HUES64 (cell line): ENCODE measurements at regions not wholly inside any gene's neighbourhood (a gene's known extent, or its start where the extent isn't known, plus 50 kb on each side); places are given as distances from the start of the nearest gene placed in this dataset.
A peak's percentile ranks its signal among the peaks of the same experiment; 100 is the strongest.

Experiments
- H3K27ac ChIP-seq: 2 replicates; pipeline ENCODE4 v1.7.0; 2013; ENCODE audit warnings: low read depth, low read length, inconsistent platforms
- H3K27me3 ChIP-seq: 2 replicates; pipeline ENCODE4 v1.6.1; 2013; ENCODE audit warnings: mild to moderate bottlenecking, low read length; ENCODE audit not compliant: insufficient read depth
- H3K36me3 ChIP-seq: 2 replicates; pipeline ENCODE4 v1.6.1; 2013; ENCODE audit warnings: mild to moderate bottlenecking, low read length; ENCODE audit not compliant: insufficient read depth
- H3K4me1 ChIP-seq: 2 replicates; pipeline ENCODE4 v1.6.1; 2013; ENCODE audit warnings: mild to moderate bottlenecking, low read length, moderate library complexity; ENCODE audit not compliant: insufficient read depth
- H3K4me3 ChIP-seq: 2 replicates; pipeline ENCODE4 v1.5.1; 2013; ENCODE audit warnings: mild to moderate bottlenecking, low read length, moderate library complexity
- H3K9ac ChIP-seq: 2 replicates; pipeline ENCODE4 v1.6.1; 2013; ENCODE audit warnings: mild to moderate bottlenecking, low read depth, low read length
- H3K9me3 ChIP-seq: 2 replicates; pipeline ENCODE4 v1.6.1; 2013; ENCODE audit warnings: low read depth, low read length; ENCODE audit not compliant: insufficient read depth
- WGBS: fragments of 150-250, 120-280 bp; methylation state at CpG from one replicate; pipeline ENCODE4 v1.1.7; 2013; ENCODE audit warnings: missing lambda C conversion rate; 5-methylcytosine and 5-hydroxymethylcytosine counted together

DNA sequence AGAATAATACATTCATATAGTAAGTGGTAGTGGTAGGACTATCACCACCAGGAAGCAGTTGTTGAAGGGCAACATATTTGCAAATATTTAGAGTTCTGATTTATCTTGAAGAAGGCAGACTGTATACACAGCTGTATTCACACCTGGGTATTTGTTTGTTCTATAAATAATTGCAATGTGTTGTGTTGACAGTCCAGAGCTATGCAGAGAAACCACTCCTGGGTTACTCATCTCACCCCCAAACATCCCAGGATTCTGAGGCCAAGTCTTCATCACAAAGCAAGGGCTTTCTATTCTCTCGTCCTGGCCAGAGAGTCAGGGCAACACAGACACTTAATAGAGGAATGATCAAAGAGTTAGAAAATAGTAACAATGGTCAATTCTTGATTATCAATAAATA is 102.1 kb upstream of the FAT3 start:
- Histone ChIP-seq H3K36me3 (no peaks in the 10 kb centered on the region), H3K9me3 (no peaks in the 10 kb centered on the region), H3K4me3 (no peak overlapping the region), H3K27ac (no peak overlapping the region), H3K9ac (no peak overlapping the region), H3K27me3 (no peaks in the 10 kb centered on the region), H3K4me1 (no peaks in the 10 kb centered on the region)
- 71% methylated on average over 1 of the region's 1 CpG for WGBS

- H3K9ac ChIP-seq, result no peak overlapping the region
- H3K27ac ChIP-seq, result no peak overlapping the region
- H3K36me3 ChIP-seq, result no peaks in the 10 kb centered on the region
- WGBS, result 88% methylated on average over 4 of the region's 4 CpGs
- no peaks in the 10 kb centered on the region for H3K27me3 ChIP-seq
- H3K4me3 ChIP-seq, result no peak overlapping the region
- H3K4me1 ChIP-seq, result peaks cover 12% of the 10 kb centered on the region; the same call in 1 of the 2 replicates
- no peaks in the 10 kb centered on the region; the same call in 1 of the 2 replicates for H3K9me3 ChIP-seq
Measured at GRCh38 chr11:92111287-92111686, 113.3 kb upstream of the FAT3 start.

DNA sequence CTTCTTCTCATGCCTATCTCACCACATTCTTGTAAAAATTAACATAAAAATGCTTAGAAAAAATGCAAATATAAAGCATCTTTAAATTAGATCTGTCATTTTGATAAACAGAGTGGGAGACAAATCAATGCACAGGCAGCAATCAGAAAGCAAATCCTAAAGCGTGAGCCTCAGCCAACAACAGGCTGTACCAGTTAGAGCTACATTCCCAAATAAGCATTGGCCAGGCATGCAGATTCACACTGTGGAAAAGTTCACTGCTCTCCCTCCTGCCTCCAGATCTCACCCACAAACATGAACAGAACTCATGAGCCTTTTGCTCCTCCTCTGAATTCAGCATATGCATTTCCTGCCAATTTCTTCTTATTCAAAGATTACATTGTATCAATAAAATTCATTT is 115.2 kb upstream of the FAT3 start:
- Histone ChIP-seq H3K9ac (no peak overlapping the region), H3K27me3 (no peaks in the 10 kb centered on the region), H3K27ac (no peak overlapping the region), H3K36me3 (no peaks in the 10 kb centered on the region), H3K4me1 (peaks cover 14% of the 10 kb centered on the region; the same call in 1 of the 2 replicates), H3K9me3 (no peaks in the 10 kb centered on the region; the same call in 1 of the 2 replicates), H3K4me3 (no peak overlapping the region)
- WGBS, result 84% methylated on average over 1 of the region's 1 CpG

DNA sequence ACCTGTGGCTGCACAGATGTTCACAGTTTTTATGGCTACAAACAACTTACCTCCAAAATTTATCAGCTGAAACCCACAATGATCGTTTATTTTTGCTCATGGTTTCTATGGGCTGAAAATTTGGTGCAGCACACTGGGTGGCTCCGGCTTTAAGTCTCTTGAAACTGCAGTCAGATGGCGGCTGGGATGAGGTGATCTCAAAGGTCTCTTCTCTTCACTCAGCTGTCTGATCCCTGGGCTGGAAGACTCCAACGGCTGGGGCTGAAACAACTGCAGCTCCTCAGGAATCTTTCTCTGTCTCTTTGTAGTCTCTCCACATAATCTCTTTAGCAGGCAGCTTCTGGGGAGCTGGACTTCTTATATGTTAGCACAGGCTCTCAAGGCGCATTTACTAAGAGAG is 117.3 kb upstream of the FAT3 start:
- H3K4me1 ChIP-seq, result peaks cover 22% of the 10 kb centered on the region
- no peak overlapping the region for H3K9ac ChIP-seq
- H3K36me3 ChIP-seq, result no peaks in the 10 kb centered on the region
- H3K4me3 ChIP-seq, result no peak overlapping the region
- H3K27ac ChIP-seq, result no peak overlapping the region
- H3K9me3 ChIP-seq, result no peaks in the 10 kb centered on the region
- WGBS, result 90% methylated on average over 5 of the region's 5 CpGs
- no peaks in the 10 kb centered on the region for H3K27me3 ChIP-seq

- WGBS, result 81% methylated on average over 1 of the region's 1 CpG
- Histone ChIP-seq H3K27me3 (no peaks in the 10 kb centered on the region), H3K4me1 (peaks cover 16% of the 10 kb centered on the region), H3K27ac (peak overlapping the region; percentile 46; the same call in 1 of the 2 replicates), H3K36me3 (no peaks in the 10 kb centered on the region), H3K4me3 (no peak overlapping the region), H3K9me3 (no peaks in the 10 kb centered on the region), H3K9ac (0 out of 2 replicates have a peak overlapping the region, but pooled peaks have one; percentile 20)
Measured at GRCh38 chr11:92104349-92104748, 120.3 kb upstream of the FAT3 start.

- Histone ChIP-seq H3K9ac (no peak overlapping the region), H3K27me3 (no peaks in the 10 kb centered on the region), H3K4me1 (peaks cover 14% of the 10 kb centered on the region), H3K9me3 (no peaks in the 10 kb centered on the region), H3K4me3 (no peak overlapping the region), H3K36me3 (no peaks in the 10 kb centered on the region), H3K27ac (no peak overlapping the region)
- 81% methylated on average over 1 of the region's 1 CpG for WGBS
Measured at GRCh38 chr11:92101920-92102319, 122.7 kb upstream of the FAT3 start.

GRCh38 chr11:92099183-92099582 is 125.4 kb upstream of the FAT3 start:
- H3K9ac ChIP-seq, result no peak overlapping the region
- H3K4me3 ChIP-seq, result no peak overlapping the region
- WGBS, result no CpG with 5 or more reads among the region's 1 CpG
- H3K4me1 ChIP-seq, result peaks cover 9% of the 10 kb centered on the region
- no peaks in the 10 kb centered on the region for H3K36me3 ChIP-seq
- H3K27ac ChIP-seq, result no peak overlapping the region
- H3K27me3 ChIP-seq, result no peaks in the 10 kb centered on the region
- H3K9me3 ChIP-seq, result no peaks in the 10 kb centered on the region

- H3K9ac ChIP-seq, result no peak overlapping the region
- no peak overlapping the region for H3K4me3 ChIP-seq
- no peaks in the 10 kb centered on the region for H3K27me3 ChIP-seq
- no peak overlapping the region for H3K27ac ChIP-seq
- 0 out of 2 replicates have a peak, but pooled peaks cover 4% of the 10 kb centered on the region for H3K4me1 ChIP-seq
- WGBS, result 94% methylated on average over 2 of the region's 2 CpGs
- H3K9me3 ChIP-seq, result no peaks in the 10 kb centered on the region
- no peaks in the 10 kb centered on the region for H3K36me3 ChIP-seq
Measured at GRCh38 chr11:92098172-92098571, 126.4 kb upstream of the FAT3 start.

DNA sequence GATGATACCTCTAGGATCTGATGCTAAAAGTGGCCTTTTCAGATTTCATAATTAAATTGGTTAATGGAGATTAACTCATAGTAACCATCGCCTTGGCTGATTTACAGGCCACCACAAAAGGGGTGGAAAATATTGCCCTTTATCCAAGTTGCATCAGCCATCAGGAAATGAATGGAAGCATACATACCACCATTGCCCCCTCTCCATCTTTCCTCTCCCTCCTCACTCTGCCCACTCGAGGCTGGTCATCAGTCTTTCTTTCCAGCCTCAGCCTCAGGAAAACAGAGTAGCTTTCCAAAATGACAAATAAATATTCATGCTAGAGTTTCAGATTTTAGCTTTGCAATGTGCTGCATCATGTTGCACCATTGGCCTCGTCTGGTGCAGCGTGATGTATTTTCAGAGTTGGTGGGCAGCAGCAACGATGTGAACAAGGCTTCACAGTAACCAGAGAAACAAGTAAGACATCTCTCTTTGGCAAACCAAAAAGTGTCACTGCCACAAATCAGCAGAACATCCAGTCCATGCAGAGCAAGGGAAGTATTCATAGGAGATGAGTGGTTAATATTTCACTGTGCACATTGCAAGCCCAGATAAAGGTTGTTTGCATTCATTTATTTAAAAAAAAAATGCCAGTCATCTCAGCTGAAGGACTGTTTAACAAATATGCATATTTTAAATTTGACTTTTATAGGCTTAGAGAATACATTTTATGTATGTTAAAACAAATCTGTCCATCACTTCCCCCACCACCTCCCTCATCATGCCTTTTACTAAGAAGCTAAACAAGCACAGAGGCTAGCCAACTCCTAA is 136.7 kb upstream of the FAT3 start:
- Histone ChIP-seq H3K36me3 (no peaks in the 10 kb centered on the region), H3K27me3 (no peaks in the 10 kb centered on the region), H3K27ac (no peak overlapping the region), H3K9ac (no peak overlapping the region), H3K4me1 (no peaks in the 10 kb centered on the region), H3K9me3 (no peaks in the 10 kb centered on the region), H3K4me3 (no peak overlapping the region)
- 89% methylated on average over 5 of the region's 5 CpGs for WGBS

- Histone ChIP-seq H3K9ac (no peak overlapping the region), H3K9me3 (0 out of 2 replicates have a peak, but pooled peaks cover 3% of the 10 kb centered on the region), H3K36me3 (no peaks in the 10 kb centered on the region), H3K4me3 (no peak overlapping the region), H3K4me1 (no peaks in the 10 kb centered on the region), H3K27ac (no peak overlapping the region), H3K27me3 (no peaks in the 10 kb centered on the region)
- 90% methylated on average over 2 of the region's 3 CpGs for WGBS
Measured at GRCh38 chr11:92083123-92083522, 141.5 kb upstream of the FAT3 start.

GRCh38 chr11:92082652-92083051 is 142.0 kb upstream of the FAT3 start:
- Histone ChIP-seq H3K27ac (no peak overlapping the region), H3K27me3 (no peaks in the 10 kb centered on the region), H3K4me3 (no peak overlapping the region), H3K4me1 (no peaks in the 10 kb centered on the region), H3K36me3 (no peaks in the 10 kb centered on the region), H3K9me3 (0 out of 2 replicates have a peak, but pooled peaks cover 3% of the 10 kb centered on the region), H3K9ac (no peak overlapping the region)
